ENCODE measurements at regions not wholly inside any gene's neighbourhood (a gene's known extent, or its start where the extent isn't known, plus 50 kb on each side); places are given as distances from the start of the nearest gene placed in this dataset.

DNA sequence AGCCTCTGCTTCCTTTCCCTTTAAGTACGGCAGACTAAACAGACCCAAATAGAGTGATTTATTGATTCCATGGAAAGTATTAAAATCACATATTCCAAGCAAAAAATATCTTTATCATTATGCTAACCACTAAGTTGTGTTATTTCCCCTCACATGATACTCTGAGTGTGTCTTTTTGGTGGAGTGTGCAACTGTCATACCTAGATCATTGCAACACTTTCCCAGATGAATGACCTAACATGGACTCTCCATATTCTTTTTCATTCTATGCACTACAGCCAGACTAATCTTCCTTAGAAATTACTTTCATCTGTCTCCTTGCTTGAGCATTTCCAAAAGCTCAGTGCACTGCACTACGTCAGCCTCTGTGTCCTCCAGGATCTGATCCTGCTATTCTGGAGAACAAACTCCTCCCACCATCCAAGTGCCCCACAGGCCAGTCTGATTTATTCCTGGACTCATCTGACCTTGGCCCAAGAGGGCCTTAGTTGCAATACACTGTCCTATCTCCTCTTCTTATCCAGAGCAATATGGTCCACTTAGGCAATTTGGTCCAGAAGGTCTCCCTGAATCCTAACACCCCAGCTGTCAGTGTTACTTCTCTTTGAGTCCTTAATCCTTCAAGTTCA lies 263.3 kb upstream of the KLF6 start:
- TF ChIP-seq, protein P1, sequence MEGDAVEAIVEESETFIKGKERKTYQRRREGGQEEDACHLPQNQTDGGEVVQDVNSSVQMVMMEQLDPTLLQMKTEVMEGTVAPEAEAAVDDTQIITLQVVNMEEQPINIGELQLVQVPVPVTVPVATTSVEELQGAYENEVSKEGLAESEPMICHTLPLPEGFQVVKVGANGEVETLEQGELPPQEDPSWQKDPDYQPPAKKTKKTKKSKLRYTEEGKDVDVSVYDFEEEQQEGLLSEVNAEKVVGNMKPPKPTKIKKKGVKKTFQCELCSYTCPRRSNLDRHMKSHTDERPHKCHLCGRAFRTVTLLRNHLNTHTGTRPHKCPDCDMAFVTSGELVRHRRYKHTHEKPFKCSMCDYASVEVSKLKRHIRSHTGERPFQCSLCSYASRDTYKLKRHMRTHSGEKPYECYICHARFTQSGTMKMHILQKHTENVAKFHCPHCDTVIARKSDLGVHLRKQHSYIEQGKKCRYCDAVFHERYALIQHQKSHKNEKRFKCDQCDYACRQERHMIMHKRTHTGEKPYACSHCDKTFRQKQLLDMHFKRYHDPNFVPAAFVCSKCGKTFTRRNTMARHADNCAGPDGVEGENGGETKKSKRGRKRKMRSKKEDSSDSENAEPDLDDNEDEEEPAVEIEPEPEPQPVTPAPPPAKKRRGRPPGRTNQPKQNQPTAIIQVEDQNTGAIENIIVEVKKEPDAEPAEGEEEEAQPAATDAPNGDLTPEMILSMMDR (IDR thresholded peaks at IDR 0.05 in 8 of 11, conservative IDR thresholded peaks at IDR 0.05 in 3 of 11), result no peak
- TF ChIP-seq POLR2A (IDR thresholded peaks at IDR 0.05), result no peak
- TF ChIP-seq POLR2AphosphoS5 (IDR thresholded peaks at IDR 0.05), result no peak
